Osteoblast (primary cell): ENCODE measurements at regions not wholly inside any gene's neighbourhood (a gene's known extent, or its start where the extent isn't known, plus 50 kb on each side); places are given as distances from the start of the nearest gene placed in this dataset.

Experiments
- DNase-seq: peaks from one replicate; pipeline ENCODE4 v3.0.0; 2011; ENCODE audit warnings: low spot score, mixed read lengths; ENCODE audit not compliant: insufficient read length; ENCODE audit errors: missing footprints
- H2AFZ ChIP-seq: 2 replicates; pipeline ENCODE4 v1.6.0; 2011; ENCODE audit warnings: mild to moderate bottlenecking, low read length
- H3K27ac ChIP-seq: 2 replicates; pipeline ENCODE4 v1.5.1; 2011; ENCODE audit warnings: mild to moderate bottlenecking, low read depth, low read length, moderate library complexity
- H3K27me3 ChIP-seq: 2 replicates; pipeline ENCODE4 v1.6.0; 2012; ENCODE audit warnings: mild to moderate bottlenecking, control low read depth, inconsistent platforms, low read length, moderate library complexity; ENCODE audit not compliant: insufficient read depth
- H3K36me3 ChIP-seq: 2 replicates; pipeline ENCODE4 v1.5.1; 2011; ENCODE audit warnings: mild to moderate bottlenecking, low read length, control low read depth, moderate library complexity; ENCODE audit not compliant: insufficient read depth
- H3K4me1 ChIP-seq: 2 replicates; pipeline ENCODE4 v1.5.1; 2011; ENCODE audit warnings: mild to moderate bottlenecking, low read length, control low read depth, moderate library complexity; ENCODE audit not compliant: insufficient read depth
- H3K4me2 ChIP-seq: 2 replicates; pipeline ENCODE4 v1.6.0; 2011; ENCODE audit warnings: mild to moderate bottlenecking, low read length; ENCODE audit not compliant: insufficient read depth
- H3K4me3 ChIP-seq: fragments of 200-600 bp; sonication (generic); 3 replicates; pipeline ENCODE4 v1.5.1; 2012; ENCODE audit warnings: mild to moderate bottlenecking, low read length, inconsistent platforms; ENCODE audit not compliant: insufficient read depth
- H3K79me2 ChIP-seq: 2 replicates; pipeline ENCODE4 v1.6.0; 2012; ENCODE audit warnings: mild to moderate bottlenecking, low read length, control low read depth, inconsistent platforms; ENCODE audit not compliant: insufficient read depth
- H3K9me3 ChIP-seq: 2 replicates; pipeline ENCODE4 v1.5.1; 2011; ENCODE audit warnings: low read depth, low read length, control low read depth
- H4K20me1 ChIP-seq: 2 replicates; pipeline ENCODE4 v1.6.0; 2012; ENCODE audit warnings: mild to moderate bottlenecking, low read length, control low read depth; ENCODE audit not compliant: insufficient read depth
- TF ChIP-seq, protein P1 (sequence below): IDR thresholded peaks from 2 replicates; pipeline ENCODE4 v1.5.1; 2011; ENCODE audit warnings: mild to moderate bottlenecking, low read depth, low read length, moderate library complexity; ENCODE audit errors: extremely low read depth

DNA sequence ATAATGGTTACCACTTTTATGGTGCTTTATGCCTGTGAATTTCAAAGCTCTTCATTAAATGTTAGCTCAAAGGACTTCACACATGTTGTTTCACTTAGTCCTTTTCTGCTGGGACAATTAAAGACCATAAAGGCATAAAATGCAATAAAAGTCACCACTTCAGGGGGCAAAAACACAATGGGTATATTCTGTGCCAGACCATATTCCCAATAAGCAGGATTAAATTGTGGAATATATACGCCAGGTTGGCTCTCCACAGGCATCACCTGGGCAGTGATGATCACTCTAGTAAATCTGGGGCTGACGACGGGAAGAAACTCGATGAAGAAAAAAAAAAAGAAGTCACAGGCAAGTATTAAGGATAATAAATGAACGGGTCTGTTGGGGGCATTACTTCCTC is 370.2 kb upstream of the CNTN4 start:
- no peak overlapping the region for H2AFZ ChIP-seq
- H3K4me1 ChIP-seq, result no peaks in the 10 kb centered on the region
- no peaks in the 10 kb centered on the region for H3K27me3 ChIP-seq
- no peaks in the 10 kb centered on the region for H4K20me1 ChIP-seq
- TF ChIP-seq, protein P1, sequence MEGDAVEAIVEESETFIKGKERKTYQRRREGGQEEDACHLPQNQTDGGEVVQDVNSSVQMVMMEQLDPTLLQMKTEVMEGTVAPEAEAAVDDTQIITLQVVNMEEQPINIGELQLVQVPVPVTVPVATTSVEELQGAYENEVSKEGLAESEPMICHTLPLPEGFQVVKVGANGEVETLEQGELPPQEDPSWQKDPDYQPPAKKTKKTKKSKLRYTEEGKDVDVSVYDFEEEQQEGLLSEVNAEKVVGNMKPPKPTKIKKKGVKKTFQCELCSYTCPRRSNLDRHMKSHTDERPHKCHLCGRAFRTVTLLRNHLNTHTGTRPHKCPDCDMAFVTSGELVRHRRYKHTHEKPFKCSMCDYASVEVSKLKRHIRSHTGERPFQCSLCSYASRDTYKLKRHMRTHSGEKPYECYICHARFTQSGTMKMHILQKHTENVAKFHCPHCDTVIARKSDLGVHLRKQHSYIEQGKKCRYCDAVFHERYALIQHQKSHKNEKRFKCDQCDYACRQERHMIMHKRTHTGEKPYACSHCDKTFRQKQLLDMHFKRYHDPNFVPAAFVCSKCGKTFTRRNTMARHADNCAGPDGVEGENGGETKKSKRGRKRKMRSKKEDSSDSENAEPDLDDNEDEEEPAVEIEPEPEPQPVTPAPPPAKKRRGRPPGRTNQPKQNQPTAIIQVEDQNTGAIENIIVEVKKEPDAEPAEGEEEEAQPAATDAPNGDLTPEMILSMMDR, result no peak
- no peaks in the 10 kb centered on the region for H3K36me3 ChIP-seq
- no peaks in the 10 kb centered on the region for H3K9me3 ChIP-seq
- no peak overlapping the region for H3K4me3 ChIP-seq
- no peak for DNase-seq
- no peaks in the 10 kb centered on the region for H3K79me2 ChIP-seq
- H3K4me2 ChIP-seq, result no peak overlapping the region
- no peak overlapping the region for H3K27ac ChIP-seq

DNA sequence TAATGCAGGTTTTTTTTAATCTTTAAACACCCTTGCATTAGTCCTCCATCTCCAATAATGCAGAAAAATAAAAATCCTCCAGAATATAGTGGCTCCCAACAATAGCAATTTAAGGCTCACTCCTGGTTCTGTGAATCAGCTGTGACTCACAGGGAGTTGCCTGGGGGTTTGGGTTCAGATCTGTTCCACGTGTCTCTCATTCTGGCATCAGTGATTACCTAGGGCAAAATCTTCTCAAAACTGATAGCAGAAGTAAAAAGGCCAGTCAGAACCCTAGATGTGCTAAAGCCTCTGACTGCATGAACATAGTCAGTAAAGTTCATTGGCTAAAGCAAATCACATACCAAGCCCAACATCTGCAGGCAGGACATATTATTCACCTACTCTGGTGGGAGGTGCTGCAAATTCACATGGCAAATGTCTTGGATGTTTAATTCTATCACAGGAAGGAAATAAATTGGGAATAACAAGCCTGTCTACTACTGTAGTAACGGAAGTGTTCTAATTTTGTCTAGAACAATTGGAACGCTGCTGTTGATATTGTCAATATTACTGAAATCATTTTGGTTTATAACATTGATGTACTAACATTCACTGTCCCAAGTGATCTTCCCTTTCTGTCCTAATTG is 364.1 kb upstream of the CNTN4 start:
- no peak overlapping the region for H3K27ac ChIP-seq
- H3K4me2 ChIP-seq, result no peak overlapping the region
- no peaks in the 10 kb centered on the region for H3K4me1 ChIP-seq
- no peak for DNase-seq
- H4K20me1 ChIP-seq, result no peaks in the 10 kb centered on the region
- no peak overlapping the region for H2AFZ ChIP-seq
- H3K9me3 ChIP-seq, result peaks cover 5% of the 10 kb centered on the region
- TF ChIP-seq, protein P1, result no peak
- H3K36me3 ChIP-seq, result no peaks in the 10 kb centered on the region
- H3K27me3 ChIP-seq, result no peaks in the 10 kb centered on the region
- no peak overlapping the region for H3K4me3 ChIP-seq
- no peaks in the 10 kb centered on the region for H3K79me2 ChIP-seq

DNA sequence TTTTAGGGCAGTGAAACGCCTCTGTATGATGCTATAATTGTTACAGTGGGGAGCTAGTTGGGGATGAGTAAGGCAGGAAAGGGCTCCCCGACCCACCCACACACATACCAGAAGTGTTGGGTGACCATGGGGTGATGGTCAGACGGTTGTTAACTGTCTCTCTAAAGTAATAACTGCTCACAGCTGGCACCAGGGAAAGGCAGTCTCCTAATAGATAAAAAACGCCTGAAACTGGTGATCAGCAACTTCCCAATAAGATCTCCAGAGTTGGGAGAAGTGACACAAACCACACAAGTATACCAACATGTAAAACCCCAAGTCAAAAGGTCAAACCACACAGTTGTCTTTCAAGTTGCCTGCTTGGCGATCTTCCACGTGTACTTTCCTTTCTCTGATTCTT is 346.5 kb upstream of the CNTN4 start:
- Histone ChIP-seq H3K27ac (no peak overlapping the region), H3K4me3 (no peak overlapping the region), H4K20me1 (no peaks in the 10 kb centered on the region), H2AFZ (no peak overlapping the region), H3K4me1 (no peaks in the 10 kb centered on the region), H3K9me3 (peaks cover 8% of the 10 kb centered on the region), H3K27me3 (no peaks in the 10 kb centered on the region), H3K36me3 (no peaks in the 10 kb centered on the region), H3K79me2 (no peaks in the 10 kb centered on the region), H3K4me2 (no peak overlapping the region)
- no peak for DNase-seq
- TF ChIP-seq, protein P1, result no peak

DNA sequence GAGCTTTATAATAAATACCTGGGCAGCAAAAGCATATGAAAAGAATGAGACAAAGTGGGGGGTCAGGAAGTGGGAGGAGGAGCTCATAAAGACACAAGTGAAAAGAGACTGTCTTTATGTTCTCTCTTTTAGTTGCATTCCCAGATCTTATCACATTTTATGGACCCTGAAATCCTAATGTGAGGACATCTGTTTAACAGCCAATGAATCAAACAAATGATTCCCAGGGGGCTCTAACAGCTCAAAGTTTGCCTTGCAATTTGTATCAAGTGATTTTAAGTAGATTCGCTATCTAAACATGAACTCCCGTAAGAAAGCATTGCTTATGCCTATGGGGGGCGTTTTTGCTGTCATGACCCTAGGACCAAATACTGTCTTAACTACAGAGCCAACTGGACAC is 332.3 kb upstream of the CNTN4 start:
- Histone ChIP-seq H3K79me2 (no peaks in the 10 kb centered on the region), H2AFZ (no peak overlapping the region), H3K4me2 (no peak overlapping the region), H4K20me1 (no peaks in the 10 kb centered on the region), H3K27me3 (no peaks in the 10 kb centered on the region), H3K4me1 (no peaks in the 10 kb centered on the region), H3K27ac (no peak overlapping the region), H3K9me3 (peaks cover 3% of the 10 kb centered on the region), H3K4me3 (no peak overlapping the region), H3K36me3 (no peaks in the 10 kb centered on the region)
- TF ChIP-seq, protein P1, result no peak
- no peak for DNase-seq
